ENCODE measurements at regions not wholly inside any gene's neighbourhood (a gene's known extent, or its start where the extent isn't known, plus 50 kb on each side); places are given as distances from the start of the nearest gene placed in this dataset.

DNA sequence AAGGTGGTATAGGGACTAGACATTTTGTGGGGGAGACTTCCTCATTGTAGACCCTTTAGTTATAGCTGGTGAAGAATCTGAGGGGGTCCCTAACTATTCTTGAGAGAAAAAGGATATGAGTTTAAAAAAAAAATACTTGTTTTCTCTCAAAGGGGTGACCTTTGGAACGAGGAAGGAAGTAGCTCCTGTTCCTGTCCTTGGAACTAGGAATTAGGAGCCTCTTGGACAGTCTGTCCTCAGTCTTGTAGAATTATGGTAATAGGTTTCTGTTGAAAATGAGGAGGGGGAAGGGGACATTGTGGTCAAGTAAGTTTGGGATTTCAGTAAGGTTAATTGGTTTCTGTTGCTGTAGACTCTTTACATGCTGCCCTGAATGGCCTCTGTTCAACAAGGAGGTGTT lies 56.5 kb downstream of the PLEKHG1 start (continued):
- TF ChIP-seq ZNF155 (tag by site-specific recombination; IDR thresholded peaks at IDR 0.05) = no peak
- TF ChIP-seq GLI4 (tag by site-specific recombination; IDR thresholded peaks at IDR 0.05) = no peak

DNA sequence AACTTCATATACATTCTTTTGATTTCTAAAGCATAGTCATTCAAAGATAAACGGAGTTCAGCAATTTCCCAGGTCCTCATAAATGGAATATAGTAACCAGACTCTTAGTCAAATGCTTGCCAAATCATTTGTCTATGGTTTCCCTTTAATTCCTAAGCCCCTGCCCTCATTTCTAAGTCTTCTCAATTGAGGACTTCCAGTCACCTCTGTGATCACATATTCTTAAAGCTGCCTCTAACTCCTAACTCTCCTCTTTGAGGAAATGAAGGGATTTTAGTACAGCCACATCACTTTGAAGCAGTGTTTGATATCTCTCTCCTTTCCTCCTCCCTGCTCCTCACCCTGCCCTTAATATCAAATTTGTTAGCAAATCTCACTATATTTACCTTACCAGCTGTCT lies 58.7 kb downstream of the PLEKHG1 start:
- TF ChIP-seq ZNF707 (tag by site-specific recombination; IDR thresholded peaks at IDR 0.05) (no peak), GLIS1 (tag by site-specific recombination; IDR thresholded peaks at IDR 0.05) (no peak), ZNF837 (tag by site-specific recombination; IDR thresholded peaks at IDR 0.05) (no peak), SP7 (tag by site-specific recombination; IDR thresholded peaks at IDR 0.05) (no peak), ZEB2 (tag by site-specific recombination; IDR thresholded peaks at IDR 0.05) (no peak), ZBTB21 (tag by site-specific recombination; IDR thresholded peaks at IDR 0.05) (no peak), ZNF600 (tag by site-specific recombination; IDR thresholded peaks at IDR 0.05) (no peak), ZNF621 (tag by site-specific recombination; IDR thresholded peaks at IDR 0.05) (no peak), RBAK (tag by site-specific recombination; IDR thresholded peaks at IDR 0.05) (no peak)
- TF ChIP-seq, protein P1, sequence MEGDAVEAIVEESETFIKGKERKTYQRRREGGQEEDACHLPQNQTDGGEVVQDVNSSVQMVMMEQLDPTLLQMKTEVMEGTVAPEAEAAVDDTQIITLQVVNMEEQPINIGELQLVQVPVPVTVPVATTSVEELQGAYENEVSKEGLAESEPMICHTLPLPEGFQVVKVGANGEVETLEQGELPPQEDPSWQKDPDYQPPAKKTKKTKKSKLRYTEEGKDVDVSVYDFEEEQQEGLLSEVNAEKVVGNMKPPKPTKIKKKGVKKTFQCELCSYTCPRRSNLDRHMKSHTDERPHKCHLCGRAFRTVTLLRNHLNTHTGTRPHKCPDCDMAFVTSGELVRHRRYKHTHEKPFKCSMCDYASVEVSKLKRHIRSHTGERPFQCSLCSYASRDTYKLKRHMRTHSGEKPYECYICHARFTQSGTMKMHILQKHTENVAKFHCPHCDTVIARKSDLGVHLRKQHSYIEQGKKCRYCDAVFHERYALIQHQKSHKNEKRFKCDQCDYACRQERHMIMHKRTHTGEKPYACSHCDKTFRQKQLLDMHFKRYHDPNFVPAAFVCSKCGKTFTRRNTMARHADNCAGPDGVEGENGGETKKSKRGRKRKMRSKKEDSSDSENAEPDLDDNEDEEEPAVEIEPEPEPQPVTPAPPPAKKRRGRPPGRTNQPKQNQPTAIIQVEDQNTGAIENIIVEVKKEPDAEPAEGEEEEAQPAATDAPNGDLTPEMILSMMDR (tag by site-specific recombination; IDR thresholded peaks at IDR 0.05) = no peak
- TF ChIP-seq, protein P2, sequence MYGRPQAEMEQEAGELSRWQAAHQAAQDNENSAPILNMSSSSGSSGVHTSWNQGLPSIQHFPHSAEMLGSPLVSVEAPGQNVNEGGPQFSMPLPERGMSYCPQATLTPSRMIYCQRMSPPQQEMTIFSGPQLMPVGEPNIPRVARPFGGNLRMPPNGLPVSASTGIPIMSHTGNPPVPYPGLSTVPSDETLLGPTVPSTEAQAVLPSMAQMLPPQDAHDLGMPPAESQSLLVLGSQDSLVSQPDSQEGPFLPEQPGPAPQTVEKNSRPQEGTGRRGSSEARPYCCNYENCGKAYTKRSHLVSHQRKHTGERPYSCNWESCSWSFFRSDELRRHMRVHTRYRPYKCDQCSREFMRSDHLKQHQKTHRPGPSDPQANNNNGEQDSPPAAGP (tag by site-specific recombination; IDR thresholded peaks at IDR 0.05) = no peak
- TF ChIP-seq, protein P3, sequence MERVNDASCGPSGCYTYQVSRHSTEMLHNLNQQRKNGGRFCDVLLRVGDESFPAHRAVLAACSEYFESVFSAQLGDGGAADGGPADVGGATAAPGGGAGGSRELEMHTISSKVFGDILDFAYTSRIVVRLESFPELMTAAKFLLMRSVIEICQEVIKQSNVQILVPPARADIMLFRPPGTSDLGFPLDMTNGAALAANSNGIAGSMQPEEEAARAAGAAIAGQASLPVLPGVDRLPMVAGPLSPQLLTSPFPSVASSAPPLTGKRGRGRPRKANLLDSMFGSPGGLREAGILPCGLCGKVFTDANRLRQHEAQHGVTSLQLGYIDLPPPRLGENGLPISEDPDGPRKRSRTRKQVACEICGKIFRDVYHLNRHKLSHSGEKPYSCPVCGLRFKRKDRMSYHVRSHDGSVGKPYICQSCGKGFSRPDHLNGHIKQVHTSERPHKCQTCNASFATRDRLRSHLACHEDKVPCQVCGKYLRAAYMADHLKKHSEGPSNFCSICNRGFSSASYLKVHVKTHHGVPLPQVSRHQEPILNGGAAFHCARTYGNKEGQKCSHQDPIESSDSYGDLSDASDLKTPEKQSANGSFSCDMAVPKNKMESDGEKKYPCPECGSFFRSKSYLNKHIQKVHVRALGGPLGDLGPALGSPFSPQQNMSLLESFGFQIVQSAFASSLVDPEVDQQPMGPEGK (tag by site-specific recombination; IDR thresholded peaks at IDR 0.05) = no peak
- TF ChIP-seq, protein P4, sequence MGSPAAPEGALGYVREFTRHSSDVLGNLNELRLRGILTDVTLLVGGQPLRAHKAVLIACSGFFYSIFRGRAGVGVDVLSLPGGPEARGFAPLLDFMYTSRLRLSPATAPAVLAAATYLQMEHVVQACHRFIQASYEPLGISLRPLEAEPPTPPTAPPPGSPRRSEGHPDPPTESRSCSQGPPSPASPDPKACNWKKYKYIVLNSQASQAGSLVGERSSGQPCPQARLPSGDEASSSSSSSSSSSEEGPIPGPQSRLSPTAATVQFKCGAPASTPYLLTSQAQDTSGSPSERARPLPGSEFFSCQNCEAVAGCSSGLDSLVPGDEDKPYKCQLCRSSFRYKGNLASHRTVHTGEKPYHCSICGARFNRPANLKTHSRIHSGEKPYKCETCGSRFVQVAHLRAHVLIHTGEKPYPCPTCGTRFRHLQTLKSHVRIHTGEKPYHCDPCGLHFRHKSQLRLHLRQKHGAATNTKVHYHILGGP (tag by site-specific recombination; IDR thresholded peaks at IDR 0.05) = no peak
- TF ChIP-seq, protein P5, sequence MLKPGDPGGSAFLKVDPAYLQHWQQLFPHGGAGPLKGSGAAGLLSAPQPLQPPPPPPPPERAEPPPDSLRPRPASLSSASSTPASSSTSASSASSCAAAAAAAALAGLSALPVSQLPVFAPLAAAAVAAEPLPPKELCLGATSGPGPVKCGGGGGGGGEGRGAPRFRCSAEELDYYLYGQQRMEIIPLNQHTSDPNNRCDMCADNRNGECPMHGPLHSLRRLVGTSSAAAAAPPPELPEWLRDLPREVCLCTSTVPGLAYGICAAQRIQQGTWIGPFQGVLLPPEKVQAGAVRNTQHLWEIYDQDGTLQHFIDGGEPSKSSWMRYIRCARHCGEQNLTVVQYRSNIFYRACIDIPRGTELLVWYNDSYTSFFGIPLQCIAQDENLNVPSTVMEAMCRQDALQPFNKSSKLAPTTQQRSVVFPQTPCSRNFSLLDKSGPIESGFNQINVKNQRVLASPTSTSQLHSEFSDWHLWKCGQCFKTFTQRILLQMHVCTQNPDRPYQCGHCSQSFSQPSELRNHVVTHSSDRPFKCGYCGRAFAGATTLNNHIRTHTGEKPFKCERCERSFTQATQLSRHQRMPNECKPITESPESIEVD (tag by site-specific recombination; IDR thresholded peaks at IDR 0.05) = no peak
- Histone ChIP-seq H3K4me3 (ENCODE audit: low read depth, low read length) (no peak overlapping the region), H3K9me3 (ENCODE audit: control insufficient read depth, insufficient read depth, low read depth, low read length) (no peaks in the 10 kb centered on the region), H3K27ac (ENCODE audit: extremely low read depth, low read depth, low read length) (no peak overlapping the region), H3K36me3 (ENCODE audit: control insufficient read depth in 2 of 2, insufficient read depth in 1 of 2, low read length in 2 of 2) (no peaks in the 10 kb centered on the region), H3K4me1 (ENCODE audit: control insufficient read depth, insufficient read depth, low read length) (peaks cover 11% of the 10 kb centered on the region; the same call in 1 of the 2 replicates)
- CTCF ChIA-PET = interaction anchor here (1.0 to 2.0 kb wide), 5 partner anchors 28 to 587 kb away, joined by 3 to 8 read pairs (median 6); no protein-coding TSS in a partner anchor
- POLR2A ChIA-PET = no interaction called here
